Prostate gland (tissue), 2 donors: ENCODE measurements at regions not wholly inside any gene's neighbourhood (a gene's known extent, or its start where the extent isn't known, plus 50 kb on each side); places are given as distances from the start of the nearest gene placed in this dataset.

Experiments
- DNase-seq: peaks from one replicate; pipeline ENCODE4 v3.0.0-alpha.2; 2019; ENCODE audit warnings: low spot score
- H3K27ac ChIP-seq, 2 donors: fragments of 200-600 bp; sonication (generic); 2 replicates each; pipeline ENCODE4 v1.5.1; 2017 to 2019
- H3K27me3 ChIP-seq: fragments of 200-600 bp; sonication (generic); replicated peaks from 2 replicates; pipeline ENCODE4 v1.5.1; 2019; ENCODE audit not compliant: insufficient read depth
- H3K36me3 ChIP-seq, 2 donors: fragments of 200-600 bp; sonication (generic); 1 replicate in 1 of 2; 2 replicates in 1 of 2; pipeline versions ENCODE4 v1.5.1 to v1.8.1; 2017 to 2019
- H3K4me1 ChIP-seq: fragments of 200-600 bp; sonication (generic); replicated peaks from 2 replicates; pipeline ENCODE4 v1.5.1; 2019
- H3K4me3 ChIP-seq, 2 donors: fragments of 200-600 bp; sonication (generic); 2 replicates each; pipeline ENCODE4 v1.5.1; 2017 to 2019
- H3K9me3 ChIP-seq: fragments of 200-600 bp; sonication (generic); 2 replicates; pipeline ENCODE4 v1.5.1; 2017
- POLR2A ChIP-seq: fragments of 450-650 bp; IDR thresholded peaks from one replicate; pipeline ENCODE4 v1.6.1; 2016; ENCODE audit warnings: antibody characterized with exemption, mild to moderate bottlenecking
- POLR2AphosphoS5 ChIP-seq: sonication (generic); formaldehyde crosslinking; IDR thresholded peaks from one replicate; pipeline ENCODE4 v1.6.1; 2017; ENCODE audit warnings: antibody characterized with exemption
- WGBS: methylation state at CpG from one replicate; pipeline ENCODE4 v1.1.5; 2018; 5-methylcytosine and 5-hydroxymethylcytosine counted together
- intact Hi-C: fragments of 100-400 bp; cut with DNase I; formaldehyde crosslinking; loops from one replicate; pipeline ENCODE4 v1.14.2; 2022
- TF ChIP-seq, protein P1 (sequence below), 4 experiments: fragments of 200-600 bp in 2 of 4; fragments of 450-650 bp in 2 of 4; sonication (generic) in 2 of 4; IDR thresholded peaks; 1 replicate in 3 of 4; 2 replicates in 1 of 4; pipeline ENCODE4 v1.5.1; 2016 to 2019; ENCODE audit warnings: antibody characterized with exemption in 4 of 4, mild to moderate bottlenecking in 2 of 4, moderate library complexity in 2 of 4

DNA sequence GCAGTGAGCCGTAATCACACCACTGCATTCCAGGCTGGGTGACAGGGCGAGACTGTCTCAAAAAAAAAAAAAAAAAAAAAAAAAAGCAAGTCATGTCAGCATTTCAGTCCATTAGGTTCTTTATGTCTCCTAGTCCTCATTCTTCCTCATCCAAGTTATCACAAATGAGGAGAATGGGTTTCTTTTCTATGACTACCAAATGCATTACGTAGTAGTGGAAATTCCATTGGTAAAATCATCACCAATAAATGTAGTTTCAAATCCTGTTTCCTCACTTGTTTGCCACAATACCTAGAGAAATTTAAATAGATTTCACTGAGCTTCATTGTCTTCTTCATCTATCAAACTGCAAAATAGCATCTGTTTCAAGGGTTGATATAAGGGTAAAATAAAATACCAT lies 317.6 kb upstream of the MME start:
- Histone ChIP-seq H3K36me3 (no peaks in the 10 kb centered on the region), H3K9me3 (no peaks in the 10 kb centered on the region), H3K27me3 (no peaks in the 10 kb centered on the region), H3K4me3 (no peak overlapping the region), H3K4me1 (no peaks in the 10 kb centered on the region), H3K27ac (no peak overlapping the region)
- 95% methylated on average over 3 of the region's 3 CpGs for WGBS
- TF ChIP-seq, protein P1, sequence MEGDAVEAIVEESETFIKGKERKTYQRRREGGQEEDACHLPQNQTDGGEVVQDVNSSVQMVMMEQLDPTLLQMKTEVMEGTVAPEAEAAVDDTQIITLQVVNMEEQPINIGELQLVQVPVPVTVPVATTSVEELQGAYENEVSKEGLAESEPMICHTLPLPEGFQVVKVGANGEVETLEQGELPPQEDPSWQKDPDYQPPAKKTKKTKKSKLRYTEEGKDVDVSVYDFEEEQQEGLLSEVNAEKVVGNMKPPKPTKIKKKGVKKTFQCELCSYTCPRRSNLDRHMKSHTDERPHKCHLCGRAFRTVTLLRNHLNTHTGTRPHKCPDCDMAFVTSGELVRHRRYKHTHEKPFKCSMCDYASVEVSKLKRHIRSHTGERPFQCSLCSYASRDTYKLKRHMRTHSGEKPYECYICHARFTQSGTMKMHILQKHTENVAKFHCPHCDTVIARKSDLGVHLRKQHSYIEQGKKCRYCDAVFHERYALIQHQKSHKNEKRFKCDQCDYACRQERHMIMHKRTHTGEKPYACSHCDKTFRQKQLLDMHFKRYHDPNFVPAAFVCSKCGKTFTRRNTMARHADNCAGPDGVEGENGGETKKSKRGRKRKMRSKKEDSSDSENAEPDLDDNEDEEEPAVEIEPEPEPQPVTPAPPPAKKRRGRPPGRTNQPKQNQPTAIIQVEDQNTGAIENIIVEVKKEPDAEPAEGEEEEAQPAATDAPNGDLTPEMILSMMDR (IDR thresholded peaks at IDR 0.05): no peak
- TF ChIP-seq POLR2A (no peak), POLR2AphosphoS5 (no peak)
- DNase-seq: no peak
- intact Hi-C loops: loop anchor here (5.0 to 10.0 kb wide), 2 partner anchors 428 to 560 kb away; no protein-coding TSS in a partner anchor

GRCh38 chr3:154759966-154760365 lies 320.2 kb upstream of the MME start:
- no peak overlapping the region for H3K4me3 ChIP-seq
- H3K27ac ChIP-seq: no peak overlapping the region
- no peaks in the 10 kb centered on the region for H3K36me3 ChIP-seq
- intact Hi-C loops: loop anchor here (5.0 to 10.0 kb wide), 2 partner anchors 425 to 562 kb away; no protein-coding TSS in a partner anchor
- H3K27me3 ChIP-seq: no peaks in the 10 kb centered on the region
- no peaks in the 10 kb centered on the region for H3K9me3 ChIP-seq
- WGBS: 85% methylated on average over 3 of the region's 3 CpGs
- TF ChIP-seq POLR2A: no peak
- TF ChIP-seq, protein P1 (IDR thresholded peaks at IDR 0.05): no peak
- no peak for TF ChIP-seq POLR2AphosphoS5
- H3K4me1 ChIP-seq: no peaks in the 10 kb centered on the region
- no peak for DNase-seq

DNA sequence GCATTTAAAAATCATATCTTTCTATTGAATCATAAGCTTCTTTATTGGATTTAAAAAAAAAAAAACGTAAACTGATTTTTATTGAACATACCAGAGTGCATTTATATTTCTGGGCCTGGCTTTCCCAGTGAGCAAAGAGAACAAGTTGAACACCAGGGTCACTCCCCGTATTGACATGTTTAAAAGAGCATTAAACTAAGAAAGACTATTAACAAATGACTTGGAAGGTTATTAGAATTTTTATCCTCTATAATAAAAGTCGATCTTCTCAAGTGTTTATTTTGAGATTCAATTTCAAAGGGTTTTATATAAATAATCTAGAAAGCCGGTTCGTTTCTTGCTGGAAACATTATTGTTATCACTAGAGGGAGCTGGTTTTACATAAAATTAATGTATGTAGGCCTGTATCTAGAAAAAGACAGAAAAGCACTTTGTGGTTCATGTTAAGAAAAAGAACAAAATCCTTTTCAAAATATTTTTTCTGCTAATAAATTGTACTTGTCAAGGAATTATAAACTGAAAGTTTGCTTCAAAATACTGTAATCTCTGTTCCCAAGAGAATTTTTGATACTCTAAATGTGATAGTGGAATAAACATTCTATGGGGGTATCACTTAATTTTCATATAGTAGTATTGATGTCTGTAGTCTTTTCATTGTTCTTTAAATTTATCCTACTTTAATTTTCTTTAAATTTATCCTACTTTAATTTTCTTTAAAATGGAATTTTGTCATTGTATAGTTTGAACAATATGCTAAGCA lies 321.8 kb upstream of the MME start:
- H3K27ac ChIP-seq: no peak overlapping the region
- DNase-seq: peak; percentile 17
- H3K4me1 ChIP-seq: no peaks in the 10 kb centered on the region
- WGBS: 4% methylated on average over 5 of the region's 5 CpGs
- no peak overlapping the region for H3K4me3 ChIP-seq
- TF ChIP-seq, protein P1 (IDR thresholded peaks at IDR 0.05): peak in 3 of 4 experiments; percentile 54 to 66 (median 55)
- TF ChIP-seq POLR2AphosphoS5: peak; percentile 38
- TF ChIP-seq POLR2A: no peak
- H3K9me3 ChIP-seq: no peaks in the 10 kb centered on the region
- H3K27me3 ChIP-seq: no peaks in the 10 kb centered on the region
- intact Hi-C loops: no loop called here
- no peaks in the 10 kb centered on the region for H3K36me3 ChIP-seq

DNA sequence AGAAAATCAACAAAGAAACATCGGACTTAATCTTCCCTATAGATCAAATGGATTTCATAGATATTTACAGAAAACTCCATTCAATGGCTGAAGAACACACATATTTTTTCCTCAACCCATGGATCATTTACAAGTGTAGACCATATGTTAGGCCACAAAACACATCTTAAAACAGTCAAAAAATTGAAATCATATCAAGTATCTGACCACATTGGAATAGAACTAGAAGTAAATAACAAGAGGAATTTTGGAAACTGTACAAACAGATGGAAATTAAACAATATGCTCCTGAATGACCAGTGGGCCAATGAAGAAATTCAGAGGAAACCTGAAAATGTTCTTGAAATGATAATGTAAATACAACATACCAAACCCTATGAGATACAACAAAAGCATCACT lies 323.1 kb upstream of the GPR149 start:
- no peak overlapping the region for H3K27ac ChIP-seq
- no peak for DNase-seq
- H3K36me3 ChIP-seq: no peaks in the 10 kb centered on the region
- intact Hi-C loops: no loop called here
- no peaks in the 10 kb centered on the region for H3K9me3 ChIP-seq
- no peak overlapping the region for H3K4me3 ChIP-seq
- TF ChIP-seq, protein P1 (IDR thresholded peaks at IDR 0.05): no peak
- TF ChIP-seq POLR2AphosphoS5 (no peak), POLR2A (no peak)
- no peaks in the 10 kb centered on the region for H3K4me1 ChIP-seq
- WGBS: 55% methylated on average over 1 of the region's 1 CpG
- H3K27me3 ChIP-seq: no peaks in the 10 kb centered on the region

DNA sequence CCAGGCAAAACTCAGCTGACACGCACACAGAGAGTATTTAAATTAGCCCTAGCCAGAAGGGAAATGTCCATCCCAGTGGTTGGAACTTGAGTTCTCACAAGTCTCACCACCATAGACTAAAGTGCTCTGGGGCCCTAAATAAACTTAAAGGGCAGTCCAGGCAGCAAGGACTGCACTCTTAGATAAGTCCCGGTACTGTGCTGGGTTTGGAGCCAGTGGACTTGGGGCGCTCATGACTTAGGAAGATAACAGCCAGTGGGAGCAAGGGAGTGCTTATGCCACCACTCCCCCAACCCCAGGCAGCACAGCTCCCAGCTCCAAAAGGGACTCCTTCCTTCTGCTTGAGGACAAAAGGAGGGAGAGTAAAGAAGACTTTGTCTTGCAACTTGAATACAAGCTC lies 319.5 kb upstream of the GPR149 start:
- Histone ChIP-seq H3K4me3 (no peak overlapping the region), H3K27ac (no peak overlapping the region), H3K36me3 (no peaks in the 10 kb centered on the region), H3K4me1 (no peaks in the 10 kb centered on the region), H3K27me3 (no peaks in the 10 kb centered on the region), H3K9me3 (no peaks in the 10 kb centered on the region)
- TF ChIP-seq POLR2A: no peak
- TF ChIP-seq, protein P1 (IDR thresholded peaks at IDR 0.05): no peak
- TF ChIP-seq POLR2AphosphoS5: no peak
- intact Hi-C loops: no loop called here
- DNase-seq: no peak
- WGBS: 93% methylated on average over 3 of the region's 3 CpGs
